Neural progenitor cell (in vitro differentiated cells): ENCODE measurements at regions not wholly inside any gene's neighbourhood (a gene's known extent, or its start where the extent isn't known, plus 50 kb on each side); places are given as distances from the start of the nearest gene placed in this dataset.

Experiments used
- EZH2 ChIP-seq: fragments of 200-600 bp; sonication (generic); IDR thresholded peaks from 2 replicates; pipeline ENCODE4 v1.6.1; 2017; ENCODE audit warnings: antibody characterized with exemption, mild to moderate bottlenecking, moderate library complexity
- EZH2phosphoT487 ChIP-seq: fragments of 200-600 bp; sonication (generic); IDR thresholded peaks from 2 replicates; pipeline ENCODE4 v1.6.1; 2017; ENCODE audit warnings: antibody characterized with exemption
- TF ChIP-seq, protein P1 (sequence below): fragments of 200-600 bp; sonication (generic); IDR thresholded peaks from 2 replicates; pipeline ENCODE4 v1.5.1; 2017; ENCODE audit warnings: antibody characterized with exemption, mild to moderate bottlenecking

DNA sequence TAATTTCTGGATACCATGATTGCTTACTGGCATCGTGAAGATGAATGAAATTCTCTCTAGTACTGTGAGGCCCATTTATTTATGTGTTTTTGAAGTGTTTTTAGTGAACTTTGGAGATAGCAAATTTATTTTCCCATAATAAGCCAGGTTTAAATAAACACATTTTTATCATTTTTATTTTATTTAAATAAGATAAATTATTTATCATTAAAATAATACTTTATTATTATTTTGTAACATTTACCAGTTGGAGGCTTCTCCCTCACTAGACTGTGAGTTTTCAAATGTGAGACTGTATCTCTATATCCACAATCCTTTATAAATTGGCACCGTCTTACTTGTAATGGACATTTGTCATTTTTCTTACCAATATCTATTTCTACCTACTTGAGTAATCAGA, 351.7 kb downstream of the METTL15 start:
- TF ChIP-seq, protein P1, sequence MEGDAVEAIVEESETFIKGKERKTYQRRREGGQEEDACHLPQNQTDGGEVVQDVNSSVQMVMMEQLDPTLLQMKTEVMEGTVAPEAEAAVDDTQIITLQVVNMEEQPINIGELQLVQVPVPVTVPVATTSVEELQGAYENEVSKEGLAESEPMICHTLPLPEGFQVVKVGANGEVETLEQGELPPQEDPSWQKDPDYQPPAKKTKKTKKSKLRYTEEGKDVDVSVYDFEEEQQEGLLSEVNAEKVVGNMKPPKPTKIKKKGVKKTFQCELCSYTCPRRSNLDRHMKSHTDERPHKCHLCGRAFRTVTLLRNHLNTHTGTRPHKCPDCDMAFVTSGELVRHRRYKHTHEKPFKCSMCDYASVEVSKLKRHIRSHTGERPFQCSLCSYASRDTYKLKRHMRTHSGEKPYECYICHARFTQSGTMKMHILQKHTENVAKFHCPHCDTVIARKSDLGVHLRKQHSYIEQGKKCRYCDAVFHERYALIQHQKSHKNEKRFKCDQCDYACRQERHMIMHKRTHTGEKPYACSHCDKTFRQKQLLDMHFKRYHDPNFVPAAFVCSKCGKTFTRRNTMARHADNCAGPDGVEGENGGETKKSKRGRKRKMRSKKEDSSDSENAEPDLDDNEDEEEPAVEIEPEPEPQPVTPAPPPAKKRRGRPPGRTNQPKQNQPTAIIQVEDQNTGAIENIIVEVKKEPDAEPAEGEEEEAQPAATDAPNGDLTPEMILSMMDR, result no peak
- no peak for TF ChIP-seq EZH2
- TF ChIP-seq EZH2phosphoT487, result no peak
